Esophagus muscularis mucosa (tissue), 3 donors: ENCODE measurements at regions not wholly inside any gene's neighbourhood (a gene's known extent, or its start where the extent isn't known, plus 50 kb on each side); places are given as distances from the start of the nearest gene placed in this dataset.

Experiments
- CTCF ChIP-seq, 3 experiments: fragments of 200-600 bp in 2 of 3; fragments of 450-650 bp in 1 of 3; sonication (generic) in 2 of 3; IDR thresholded peaks; one replicate each; pipeline ENCODE4 v1.5.1; 2017 to 2019; ENCODE audit warnings: antibody characterized with exemption in 3 of 3, mild to moderate bottlenecking in 2 of 3, moderate library complexity in 1 of 3
- POLR2A ChIP-seq: fragments of 450-650 bp; IDR thresholded peaks from one replicate; pipeline ENCODE4 v1.6.1; 2017; ENCODE audit warnings: antibody characterized with exemption, moderate library complexity, mild to moderate bottlenecking, low read depth
- POLR2AphosphoS5 ChIP-seq, 2 donors: sonication (generic); formaldehyde crosslinking; IDR thresholded peaks; one replicate each; pipeline ENCODE4 v1.6.1; 2017; ENCODE audit warnings: antibody characterized with exemption in 2 of 2

- TF ChIP-seq CTCF (IDR thresholded peaks at IDR 0.05) (no peak), POLR2AphosphoS5 (IDR thresholded peaks at IDR 0.05) (no peak), POLR2A (no peak)
Measured at GRCh38 chr13:22009500-22009899, 338.6 kb downstream of the FGF9 start.
